ENCODE measurements at regions not wholly inside any gene's neighbourhood (a gene's known extent, or its start where the extent isn't known, plus 50 kb on each side); places are given as distances from the start of the nearest gene placed in this dataset.

GRCh38 chr5:145510769-145511168 is 324.4 kb downstream of the PRELID2 start:
- Histone ChIP-seq H4K20me1 (replicated peaks; ENCODE audit: insufficient read depth) (no peaks in the 10 kb centered on the region), H3K4me2 (no peak overlapping the region), H3K4me1 (ENCODE audit: insufficient read depth) (no peaks in the 10 kb centered on the region), H3K4me3 (no peak overlapping the region), H3K79me2 (replicated peaks; ENCODE audit: insufficient read depth) (no peaks in the 10 kb centered on the region), H3K27ac (ENCODE audit: low read depth) (no peak overlapping the region), H3K36me3 (ENCODE audit: insufficient read depth) (no peaks in the 10 kb centered on the region), H3F3A (replicated peaks; ENCODE audit: low read depth) (no peaks in the 10 kb centered on the region), H3K27me3 (ENCODE audit: insufficient read depth) (no peaks in the 10 kb centered on the region), H2AFZ (no peak overlapping the region), H3K9me2 (ENCODE audit: insufficient read depth) (peaks cover 8% of the 10 kb centered on the region; the same call in 1 of the 2 replicates)
- H3K4me1 Mint-ChIP-seq = 0 out of 3 replicates have a peak, but pooled peaks cover 3% of the 10 kb centered on the region
- peaks cover 3% of the 10 kb centered on the region for H3K27me3 Mint-ChIP-seq (ENCODE audit: insufficient read depth, low read depth, poor library complexity)
- no peak for TF ChIP-seq ZNF114 (CRISPR knock-in tag; IDR thresholded peaks at IDR 0.05)
- TF ChIP-seq POLR2AphosphoS5 (IDR thresholded peaks at IDR 0.05; ENCODE audit: low read depth) = no peak
- TF ChIP-seq STAT1 (IDR thresholded peaks at IDR 0.05; ENCODE audit: unreplicated experiment) = no peak
- no peak for TF ChIP-seq CREB1 (CRISPR knock-in tag; IDR thresholded peaks at IDR 0.05; ENCODE audit: low read depth)
- TF ChIP-seq CTCF (conservative IDR thresholded peaks at IDR 0.05; ENCODE audit: low read depth in 2 of 2) = no peak
- TF ChIP-seq ZNF331 (CRISPR knock-in tag; IDR thresholded peaks at IDR 0.05; ENCODE audit: low read depth) = no peak
- no peak for TF ChIP-seq JUNB (IDR thresholded peaks at IDR 0.05; ENCODE audit: unreplicated experiment)
- TF ChIP-seq EZH2phosphoT487 (IDR thresholded peaks at IDR 0.05; ENCODE audit: unreplicated experiment) = no peak
- no peaks in the 10 kb centered on the region for H3K36me3 Mint-ChIP-seq (ENCODE audit: low read depth)
- ATAC-seq = no peak
- no peaks in the 10 kb centered on the region; the same call in 1 of the 3 replicates for H3K9me3 Mint-ChIP-seq
- no peak overlapping the region for H3K27ac Mint-ChIP-seq
- no peak overlapping the region for H3K4me3 Mint-ChIP-seq
- no peak for DNase-seq (ENCODE audit: low spot score)

GRCh38 chr5:145510324-145510723 is 324.8 kb downstream of the PRELID2 start:
- Histone ChIP-seq H3K4me2 (no peak overlapping the region), H3K79me2 (replicated peaks; ENCODE audit: insufficient read depth) (no peaks in the 10 kb centered on the region), H3F3A (replicated peaks; ENCODE audit: low read depth) (no peaks in the 10 kb centered on the region), H3K4me3 (no peak overlapping the region), H3K27ac (ENCODE audit: low read depth) (no peak overlapping the region), H3K27me3 (ENCODE audit: insufficient read depth) (no peaks in the 10 kb centered on the region), H2AFZ (no peak overlapping the region), H4K20me1 (replicated peaks; ENCODE audit: insufficient read depth) (no peaks in the 10 kb centered on the region), H3K4me1 (ENCODE audit: insufficient read depth) (no peaks in the 10 kb centered on the region), H3K9me2 (ENCODE audit: insufficient read depth) (peaks cover 8% of the 10 kb centered on the region; the same call in 1 of the 2 replicates), H3K36me3 (ENCODE audit: insufficient read depth) (no peaks in the 10 kb centered on the region)
- no peak overlapping the region for H3K4me3 Mint-ChIP-seq
- H3K27ac Mint-ChIP-seq = no peak overlapping the region; the same call in none of the 2 replicates
- H3K36me3 Mint-ChIP-seq (ENCODE audit: low read depth) = no peaks in the 10 kb centered on the region
- DNase-seq (ENCODE audit: low spot score) = peak; percentile 3
- H3K4me1 Mint-ChIP-seq = 0 out of 3 replicates have a peak, but pooled peaks cover 3% of the 10 kb centered on the region
- no peaks in the 10 kb centered on the region; the same call in 1 of the 3 replicates for H3K9me3 Mint-ChIP-seq
- H3K27me3 Mint-ChIP-seq (ENCODE audit: insufficient read depth, low read depth, poor library complexity) = peaks cover 3% of the 10 kb centered on the region
- ATAC-seq = no peak
- TF ChIP-seq, protein P1, sequence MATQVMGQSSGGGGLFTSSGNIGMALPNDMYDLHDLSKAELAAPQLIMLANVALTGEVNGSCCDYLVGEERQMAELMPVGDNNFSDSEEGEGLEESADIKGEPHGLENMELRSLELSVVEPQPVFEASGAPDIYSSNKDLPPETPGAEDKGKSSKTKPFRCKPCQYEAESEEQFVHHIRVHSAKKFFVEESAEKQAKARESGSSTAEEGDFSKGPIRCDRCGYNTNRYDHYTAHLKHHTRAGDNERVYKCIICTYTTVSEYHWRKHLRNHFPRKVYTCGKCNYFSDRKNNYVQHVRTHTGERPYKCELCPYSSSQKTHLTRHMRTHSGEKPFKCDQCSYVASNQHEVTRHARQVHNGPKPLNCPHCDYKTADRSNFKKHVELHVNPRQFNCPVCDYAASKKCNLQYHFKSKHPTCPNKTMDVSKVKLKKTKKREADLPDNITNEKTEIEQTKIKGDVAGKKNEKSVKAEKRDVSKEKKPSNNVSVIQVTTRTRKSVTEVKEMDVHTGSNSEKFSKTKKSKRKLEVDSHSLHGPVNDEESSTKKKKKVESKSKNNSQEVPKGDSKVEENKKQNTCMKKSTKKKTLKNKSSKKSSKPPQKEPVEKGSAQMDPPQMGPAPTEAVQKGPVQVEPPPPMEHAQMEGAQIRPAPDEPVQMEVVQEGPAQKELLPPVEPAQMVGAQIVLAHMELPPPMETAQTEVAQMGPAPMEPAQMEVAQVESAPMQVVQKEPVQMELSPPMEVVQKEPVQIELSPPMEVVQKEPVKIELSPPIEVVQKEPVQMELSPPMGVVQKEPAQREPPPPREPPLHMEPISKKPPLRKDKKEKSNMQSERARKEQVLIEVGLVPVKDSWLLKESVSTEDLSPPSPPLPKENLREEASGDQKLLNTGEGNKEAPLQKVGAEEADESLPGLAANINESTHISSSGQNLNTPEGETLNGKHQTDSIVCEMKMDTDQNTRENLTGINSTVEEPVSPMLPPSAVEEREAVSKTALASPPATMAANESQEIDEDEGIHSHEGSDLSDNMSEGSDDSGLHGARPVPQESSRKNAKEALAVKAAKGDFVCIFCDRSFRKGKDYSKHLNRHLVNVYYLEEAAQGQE (IDR thresholded peaks at IDR 0.05; ENCODE audit: unreplicated experiment) = no peak
- TF ChIP-seq CREB1 (CRISPR knock-in tag; IDR thresholded peaks at IDR 0.05; ENCODE audit: low read depth) (no peak), ZNF462 (CRISPR knock-in tag; IDR thresholded peaks at IDR 0.05) (no peak), ZNF114 (CRISPR knock-in tag; IDR thresholded peaks at IDR 0.05) (no peak), POLR2AphosphoS5 (IDR thresholded peaks at IDR 0.05; ENCODE audit: low read depth) (no peak), NANOG (IDR thresholded peaks at IDR 0.05; ENCODE audit: borderline replicate concordance) (no peak), EZH2phosphoT487 (IDR thresholded peaks at IDR 0.05; ENCODE audit: unreplicated experiment) (no peak)

Data from GM23338 (cell line).